ENCODE measurements at regions not wholly inside any gene's neighbourhood (a gene's known extent, or its start where the extent isn't known, plus 50 kb on each side); places are given as distances from the start of the nearest gene placed in this dataset.

DNA sequence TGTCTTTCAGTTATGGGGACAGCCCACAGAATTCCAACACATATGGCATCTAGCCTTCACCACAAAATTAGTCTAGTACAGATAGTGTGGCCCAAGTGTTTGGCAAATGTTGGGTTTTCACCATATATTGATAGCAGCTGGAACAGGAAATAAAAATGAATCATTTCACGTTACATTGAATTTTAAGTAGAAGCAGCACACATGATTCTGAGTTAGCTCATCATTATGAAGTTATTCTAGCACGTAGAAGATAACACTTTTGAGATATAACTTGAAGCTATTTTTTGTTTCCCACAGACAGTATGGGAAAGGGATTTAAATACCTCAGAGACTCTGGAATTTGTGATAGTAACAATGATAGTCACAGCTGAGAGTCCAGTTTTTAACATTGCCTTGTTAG, 118.7 kb downstream of the FAT4 start:
- Histone ChIP-seq H3K9me1 (replicated peaks; ENCODE audit: control insufficient read depth, extremely low read depth, insufficient read depth, low read length) (no peaks in the 10 kb centered on the region), H3K4me1 (ENCODE audit: control insufficient read depth, extremely low read depth, insufficient read depth, low read length) (peaks cover 6% of the 10 kb centered on the region), H3K9me3 (replicated peaks; ENCODE audit: control insufficient read depth, insufficient read depth, low read length) (no peaks in the 10 kb centered on the region), H4K20me1 (replicated peaks; ENCODE audit: control insufficient read depth, extremely low read depth, insufficient read depth, low read length) (no peaks in the 10 kb centered on the region), H3K4me2 (ENCODE audit: insufficient read depth, low read length) (no peak overlapping the region), H2AFZ (ENCODE audit: low read depth, low read length) (no peak overlapping the region), H3K27me3 (ENCODE audit: control insufficient read depth in 2 of 2, insufficient read depth in 2 of 2, low read length in 2 of 2) (no peaks in the 10 kb centered on the region), H3K79me2 (ENCODE audit: control insufficient read depth, insufficient read depth, low read length) (no peaks in the 10 kb centered on the region), H3K36me3 (ENCODE audit: control insufficient read depth in 2 of 2, extremely low read depth in 1 of 2, insufficient read depth in 2 of 2, low read length in 2 of 2) (peaks cover 0 to 7% of the 10 kb centered on the region in 2 experiments), H3K4me3 (replicated peaks in 1 of 3; ENCODE audit: insufficient read depth in 1 of 3, low read depth in 1 of 3, low read length in 3 of 3) (no peak overlapping the region), H3K9ac (replicated peaks; ENCODE audit: extremely low read depth, insufficient read depth, low read length) (no peak overlapping the region), H3K27ac (ENCODE audit: insufficient read depth, low read depth, low read length) (no peak overlapping the region)
- peak; percentile 45 for DNase-seq (ENCODE audit: low read depth, low spot score)
- FAIRE-seq: no peak
- intact Hi-C loops (cut with micrococcal nuclease) (loop anchor here (2.0 kb wide), 1 partner anchor 119 kb away; the partner anchor contains the start of gene FAT4), dilution Hi-C loops (cut with MboI; ENCODE audit: extremely low pct_ligation_motif_present, low sequenced_read_pairs) (no loop called here)
- TF ChIP-seq JUN (IDR thresholded peaks at IDR 0.05; ENCODE audit: borderline replicate concordance, insufficient read depth, insufficient read length, low read depth) (no peak), POLR2A (IDR thresholded peaks at IDR 0.05; ENCODE audit: low read depth, low read length) (no peak), GATA2 (IDR thresholded peaks at IDR 0.05; ENCODE audit: insufficient read depth, insufficient read length, low read depth, low read length) (peak; percentile 30), MYC (IDR thresholded peaks at IDR 0.05; ENCODE audit: low read depth, low read length) (no peak), FOS (IDR thresholded peaks at IDR 0.05; ENCODE audit: borderline replicate concordance, insufficient read depth, low read length) (peak; percentile 65), POLR2AphosphoS5 (IDR thresholded peaks at IDR 0.05; ENCODE audit: insufficient read depth, low read depth, low read length) (no peak), EZH2 (IDR thresholded peaks at IDR 0.05; ENCODE audit: borderline replicate concordance, low read depth, low read length, severe bottlenecking) (no peak)
- TF ChIP-seq, protein P1, sequence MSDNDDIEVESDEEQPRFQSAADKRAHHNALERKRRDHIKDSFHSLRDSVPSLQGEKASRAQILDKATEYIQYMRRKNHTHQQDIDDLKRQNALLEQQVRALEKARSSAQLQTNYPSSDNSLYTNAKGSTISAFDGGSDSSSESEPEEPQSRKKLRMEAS (IDR thresholded peaks at IDR 0.05; ENCODE audit: insufficient read depth, insufficient read length): no peak
- TF ChIP-seq, protein P2, sequence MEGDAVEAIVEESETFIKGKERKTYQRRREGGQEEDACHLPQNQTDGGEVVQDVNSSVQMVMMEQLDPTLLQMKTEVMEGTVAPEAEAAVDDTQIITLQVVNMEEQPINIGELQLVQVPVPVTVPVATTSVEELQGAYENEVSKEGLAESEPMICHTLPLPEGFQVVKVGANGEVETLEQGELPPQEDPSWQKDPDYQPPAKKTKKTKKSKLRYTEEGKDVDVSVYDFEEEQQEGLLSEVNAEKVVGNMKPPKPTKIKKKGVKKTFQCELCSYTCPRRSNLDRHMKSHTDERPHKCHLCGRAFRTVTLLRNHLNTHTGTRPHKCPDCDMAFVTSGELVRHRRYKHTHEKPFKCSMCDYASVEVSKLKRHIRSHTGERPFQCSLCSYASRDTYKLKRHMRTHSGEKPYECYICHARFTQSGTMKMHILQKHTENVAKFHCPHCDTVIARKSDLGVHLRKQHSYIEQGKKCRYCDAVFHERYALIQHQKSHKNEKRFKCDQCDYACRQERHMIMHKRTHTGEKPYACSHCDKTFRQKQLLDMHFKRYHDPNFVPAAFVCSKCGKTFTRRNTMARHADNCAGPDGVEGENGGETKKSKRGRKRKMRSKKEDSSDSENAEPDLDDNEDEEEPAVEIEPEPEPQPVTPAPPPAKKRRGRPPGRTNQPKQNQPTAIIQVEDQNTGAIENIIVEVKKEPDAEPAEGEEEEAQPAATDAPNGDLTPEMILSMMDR (IDR thresholded peaks at IDR 0.05; ENCODE audit: extremely low read depth in 1 of 2, insufficient read depth in 1 of 2, low read depth in 1 of 2, low read length in 2 of 2): no peak
- ChIA-PET CTCF (interaction anchor here (0.8 to 1.5 kb wide), 5 partner anchors 10 to 318 kb away, joined by 3 to 4 read pairs (median 4); partner anchors contain the start of gene FAT4), POLR2A (no interaction called here)
- no TSS peak for BruUV-seq (replicated peaks)
